ENCODE measurements at regions not wholly inside any gene's neighbourhood (a gene's known extent, or its start where the extent isn't known, plus 50 kb on each side); places are given as distances from the start of the nearest gene placed in this dataset.

DNA sequence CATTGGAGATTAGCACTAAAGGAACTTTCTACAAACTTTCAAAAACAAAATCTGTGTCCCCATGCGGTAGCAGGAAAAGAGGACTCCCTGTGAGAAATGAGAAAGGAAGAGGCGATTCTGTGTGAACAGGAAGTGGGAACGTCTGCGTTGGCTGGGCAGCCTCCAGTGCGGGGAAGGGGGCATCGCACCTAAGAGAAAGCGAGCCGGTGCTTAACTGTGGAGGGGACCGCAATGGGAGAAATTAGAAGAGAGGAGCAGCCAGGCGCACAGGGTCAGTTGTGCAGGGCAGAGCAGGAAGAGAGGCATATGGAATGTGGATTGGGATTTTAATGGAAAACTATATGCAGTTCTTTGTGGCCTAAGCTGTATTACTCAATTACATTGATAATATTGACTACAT lies 77.4 kb upstream of the DOCK9 start:
- ATAC-seq (ENCODE audit: low read depth in 2 of 2) (no peak), DNase-seq (peak in 1 of 3 donors; percentile 22)
- H3K27ac Mint-ChIP-seq, result peak overlapping the region; percentile 82 to 97 (median 93)
- H3K4me1 Mint-ChIP-seq, result peaks cover 30 to 83% (median 54%) of the 10 kb centered on the region in 4 donors
- H3K9me3 ChIP-seq (ENCODE audit: control insufficient read depth in 2 of 2, low read length in 2 of 2), result no peaks in the 10 kb centered on the region
- no peaks in the 10 kb centered on the region for H3K36me3 Mint-ChIP-seq
- H3K27me3 ChIP-seq (ENCODE audit: control insufficient read depth, insufficient read depth, low read length), result no peaks in the 10 kb centered on the region
- no peaks in the 10 kb centered on the region for H3K36me3 ChIP-seq (ENCODE audit: control insufficient read depth, insufficient read depth, low read length)
- peak overlapping the region; percentile 52 to 80 (median 64) for H3K4me3 Mint-ChIP-seq
- H3K4me1 ChIP-seq (ENCODE audit: control insufficient read depth, insufficient read depth, low read length, poor library complexity, severe bottlenecking), result peaks cover 55% of the 10 kb centered on the region
- no peaks in the 10 kb centered on the region for H3K9me3 Mint-ChIP-seq
- no peaks in the 10 kb centered on the region for H3K27me3 Mint-ChIP-seq
- H3K4me3 ChIP-seq (ENCODE audit: low read depth, low read length), result peak overlapping the region; percentile 31
- no peak overlapping the region for H3K27ac ChIP-seq (ENCODE audit: insufficient read depth, low read length, poor library complexity, severe bottlenecking)

DNA sequence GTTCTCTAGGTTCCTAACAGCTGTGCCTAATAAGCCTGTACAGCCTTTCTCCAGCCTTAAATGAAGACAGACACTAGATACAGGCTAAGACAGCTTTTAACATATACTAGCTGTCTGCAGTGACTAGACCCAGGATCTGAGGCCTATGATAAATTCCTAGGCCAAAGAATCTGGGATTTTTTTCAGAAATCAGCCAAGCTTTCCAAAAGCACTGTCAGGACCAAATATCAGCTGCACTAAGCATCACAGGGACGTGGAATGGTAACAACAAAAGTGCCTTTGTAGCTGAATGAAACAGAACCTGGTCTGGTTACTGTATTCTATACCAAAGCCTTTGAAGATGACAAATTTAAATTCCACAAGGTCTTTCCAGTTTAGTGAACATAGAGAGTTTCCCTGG lies 77.9 kb upstream of the DOCK9 start:
- Histone ChIP-seq H3K4me3 (ENCODE audit: low read depth, low read length) (peak overlapping the region; percentile 31), H3K4me1 (ENCODE audit: control insufficient read depth, insufficient read depth, low read length, poor library complexity, severe bottlenecking) (peaks cover 50% of the 10 kb centered on the region), H3K9me3 (ENCODE audit: control insufficient read depth in 2 of 2, low read length in 2 of 2) (no peaks in the 10 kb centered on the region), H3K27me3 (ENCODE audit: control insufficient read depth, insufficient read depth, low read length) (no peaks in the 10 kb centered on the region), H3K36me3 (ENCODE audit: control insufficient read depth, insufficient read depth, low read length) (no peaks in the 10 kb centered on the region), H3K27ac (ENCODE audit: insufficient read depth, low read length, poor library complexity, severe bottlenecking) (no peak overlapping the region)
- H3K27ac Mint-ChIP-seq, result peak overlapping the region in 1 of 3 donors; percentile 82
- DNase-seq, result no peak
- peaks cover 30 to 80% (median 52%) of the 10 kb centered on the region in 4 donors for H3K4me1 Mint-ChIP-seq
- H3K9me3 Mint-ChIP-seq, result no peaks in the 10 kb centered on the region
- H3K27me3 Mint-ChIP-seq, result no peaks in the 10 kb centered on the region
- ATAC-seq (ENCODE audit: low read depth in 2 of 2), result no peak
- no peaks in the 10 kb centered on the region for H3K36me3 Mint-ChIP-seq
- H3K4me3 Mint-ChIP-seq, result no peak overlapping the region

DNA sequence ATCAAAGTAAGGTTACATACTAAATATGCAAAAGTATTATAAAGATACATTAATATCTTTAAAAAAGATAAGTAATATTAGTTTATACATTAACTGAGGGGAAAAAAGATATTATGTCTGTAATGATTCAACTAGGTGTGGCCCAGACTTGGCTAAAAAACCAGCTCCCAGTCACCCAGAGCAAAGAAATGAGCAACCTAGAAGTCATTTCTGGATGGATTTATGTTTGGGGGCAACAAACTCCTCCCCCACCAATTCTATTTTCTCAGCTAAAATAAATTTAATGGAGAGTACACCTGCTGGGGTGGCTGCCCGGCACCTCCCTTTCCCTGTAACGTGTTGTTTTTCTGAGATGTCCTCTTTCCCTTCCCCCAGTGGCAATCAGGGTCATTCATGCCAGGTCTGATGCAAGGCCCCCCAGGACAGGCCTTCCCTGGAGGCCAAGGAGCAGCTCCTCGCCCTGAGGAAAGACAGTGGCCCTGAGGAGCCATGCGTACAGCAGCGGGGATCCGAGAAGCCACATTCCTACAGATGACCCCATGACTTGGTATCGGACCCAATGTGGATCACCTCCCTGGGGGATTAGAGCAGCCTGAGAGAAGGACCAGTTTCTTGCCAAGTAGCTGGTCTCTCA lies 78.6 kb upstream of the DOCK9 start:
- H3K27ac Mint-ChIP-seq, result peak overlapping the region in 2 of 3 donors; percentile 11 to 71

DNA sequence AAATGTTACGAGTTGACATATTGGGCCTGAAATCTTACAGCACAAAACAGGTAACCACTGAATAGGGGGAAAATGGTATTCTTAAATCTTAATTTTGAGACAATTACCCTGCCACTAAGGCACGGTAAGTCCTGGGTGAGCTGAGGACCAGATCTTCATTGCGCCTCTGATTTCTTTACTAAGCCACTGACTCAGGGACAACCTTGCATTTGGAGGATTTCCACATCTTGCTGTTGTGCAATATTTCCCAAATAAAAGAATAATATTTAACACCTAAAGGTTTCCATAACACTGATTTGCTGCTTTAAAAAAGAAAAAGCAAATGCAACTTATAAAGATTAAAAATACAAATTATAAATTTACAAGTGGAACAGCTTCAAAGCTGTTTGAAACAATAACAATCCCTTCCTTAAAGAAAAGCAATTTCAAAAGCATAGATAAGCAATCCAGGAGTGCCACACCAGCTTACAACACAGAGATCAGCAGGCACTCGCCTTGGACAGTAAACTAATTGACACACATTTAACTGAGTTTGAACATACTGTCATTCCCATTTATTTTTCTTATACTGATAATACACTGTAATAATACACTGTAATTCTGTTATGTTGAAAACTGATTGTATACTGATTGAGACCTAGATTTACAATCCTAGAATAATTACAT lies 79.6 kb upstream of the DOCK9 start:
- ATAC-seq (ENCODE audit: low read depth in 2 of 2) (no peak), DNase-seq (no peak)
- Mint-ChIP-seq H3K27ac (peak overlapping the region; percentile 11 to 71 (median 21)), H3K4me3 (no peak overlapping the region), H3K9me3 (no peaks in the 10 kb centered on the region), H3K36me3 (peaks cover 3% of the 10 kb centered on the region), H3K4me1 (peaks cover 20 to 77% (median 45%) of the 10 kb centered on the region in 4 donors), H3K27me3 (no peaks in the 10 kb centered on the region)
- Histone ChIP-seq H3K27me3 (ENCODE audit: control insufficient read depth, insufficient read depth, low read length) (no peaks in the 10 kb centered on the region), H3K27ac (ENCODE audit: insufficient read depth, low read length, poor library complexity, severe bottlenecking) (no peak overlapping the region), H3K4me3 (ENCODE audit: low read depth, low read length) (no peak overlapping the region), H3K9me3 (ENCODE audit: control insufficient read depth in 2 of 2, low read length in 2 of 2) (no peaks in the 10 kb centered on the region), H3K4me1 (ENCODE audit: control insufficient read depth, insufficient read depth, low read length, poor library complexity, severe bottlenecking) (peaks cover 33% of the 10 kb centered on the region), H3K36me3 (ENCODE audit: control insufficient read depth, insufficient read depth, low read length) (no peaks in the 10 kb centered on the region)

More for the DNA sequence above, 78.6 kb upstream of the DOCK9 start:
- Mint-ChIP-seq H3K36me3 (no peaks in the 10 kb centered on the region), H3K4me3 (no peak overlapping the region), H3K4me1 (peaks cover 25 to 79% (median 50%) of the 10 kb centered on the region in 4 donors), H3K9me3 (no peaks in the 10 kb centered on the region), H3K27me3 (no peaks in the 10 kb centered on the region)
- no peak overlapping the region for H3K27ac ChIP-seq (ENCODE audit: insufficient read depth, low read length, poor library complexity, severe bottlenecking)
- no peaks in the 10 kb centered on the region for H3K36me3 ChIP-seq (ENCODE audit: control insufficient read depth, insufficient read depth, low read length)
- no peaks in the 10 kb centered on the region for H3K27me3 ChIP-seq (ENCODE audit: control insufficient read depth, insufficient read depth, low read length)
- no peaks in the 10 kb centered on the region for H3K9me3 ChIP-seq (ENCODE audit: control insufficient read depth in 2 of 2, low read length in 2 of 2)
- no peak for DNase-seq
- peaks cover 43% of the 10 kb centered on the region for H3K4me1 ChIP-seq (ENCODE audit: control insufficient read depth, insufficient read depth, low read length, poor library complexity, severe bottlenecking)
- no peak overlapping the region for H3K4me3 ChIP-seq (ENCODE audit: low read depth, low read length)
- ATAC-seq (ENCODE audit: low read depth in 2 of 2), result no peak

DNA sequence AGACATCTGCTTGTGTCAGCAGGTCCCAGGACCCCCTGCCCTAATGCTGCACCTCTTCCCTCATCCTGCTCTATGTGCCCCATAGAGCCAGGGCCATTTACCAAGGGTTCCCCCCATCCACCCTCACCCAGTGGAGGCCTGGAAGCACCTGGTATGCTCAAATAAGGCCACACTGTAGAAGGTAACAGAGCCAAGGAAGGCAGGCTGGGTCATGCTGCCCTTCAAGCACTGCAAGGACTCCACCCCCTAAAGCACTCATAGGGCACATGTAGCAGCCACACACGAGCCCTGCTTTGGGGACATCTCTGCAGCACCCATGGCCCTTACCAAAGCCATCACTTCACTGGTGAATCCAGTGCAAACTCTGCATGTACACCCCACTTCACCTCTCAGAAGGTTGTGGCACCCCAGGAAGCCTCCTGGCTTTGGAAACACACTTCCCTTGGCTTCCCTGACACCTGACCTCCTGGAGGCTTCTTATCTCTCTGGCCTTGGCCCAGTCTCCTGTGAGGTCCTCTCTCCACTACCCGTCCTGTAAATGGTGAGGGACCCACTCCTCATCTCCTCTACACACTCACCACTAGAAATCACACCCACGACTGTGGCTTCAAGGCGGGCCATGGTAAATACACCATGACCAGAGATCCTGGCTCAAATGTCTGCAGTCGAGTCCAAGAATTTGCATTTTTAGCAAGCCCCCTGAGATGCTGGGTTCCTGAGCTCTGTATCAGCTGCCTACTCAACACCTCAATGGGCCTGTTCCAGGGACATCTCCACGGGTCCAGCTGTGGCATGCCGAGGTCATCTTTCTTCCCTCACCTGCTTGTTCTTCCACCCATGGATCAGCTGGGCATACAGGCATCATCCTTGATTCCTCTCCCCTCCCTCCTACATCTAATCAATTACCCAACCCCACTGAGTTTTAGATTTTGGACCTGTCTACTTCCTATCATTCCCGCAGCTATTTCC lies 80.9 kb upstream of the DOCK9 start:
- ATAC-seq (ENCODE audit: low read depth in 2 of 2), result no peak
- Histone ChIP-seq H3K36me3 (ENCODE audit: control insufficient read depth, insufficient read depth, low read length) (no peaks in the 10 kb centered on the region), H3K9me3 (ENCODE audit: control insufficient read depth in 2 of 2, low read length in 2 of 2) (no peaks in the 10 kb centered on the region), H3K4me3 (ENCODE audit: low read depth, low read length) (no peak overlapping the region), H3K4me1 (ENCODE audit: control insufficient read depth, insufficient read depth, low read length, poor library complexity, severe bottlenecking) (peaks cover 21% of the 10 kb centered on the region), H3K27me3 (ENCODE audit: control insufficient read depth, insufficient read depth, low read length) (no peaks in the 10 kb centered on the region), H3K27ac (ENCODE audit: insufficient read depth, low read length, poor library complexity, severe bottlenecking) (no peak overlapping the region)
- Mint-ChIP-seq H3K4me1 (peaks cover 20 to 76% (median 43%) of the 10 kb centered on the region in 4 donors), H3K36me3 (peaks cover 6% of the 10 kb centered on the region), H3K4me3 (peak overlapping the region in 1 of 4 donors; percentile 9), H3K27ac (peak overlapping the region; percentile 45 to 63 (median 63)), H3K27me3 (no peaks in the 10 kb centered on the region), H3K9me3 (no peaks in the 10 kb centered on the region)
- no peak for DNase-seq

DNA sequence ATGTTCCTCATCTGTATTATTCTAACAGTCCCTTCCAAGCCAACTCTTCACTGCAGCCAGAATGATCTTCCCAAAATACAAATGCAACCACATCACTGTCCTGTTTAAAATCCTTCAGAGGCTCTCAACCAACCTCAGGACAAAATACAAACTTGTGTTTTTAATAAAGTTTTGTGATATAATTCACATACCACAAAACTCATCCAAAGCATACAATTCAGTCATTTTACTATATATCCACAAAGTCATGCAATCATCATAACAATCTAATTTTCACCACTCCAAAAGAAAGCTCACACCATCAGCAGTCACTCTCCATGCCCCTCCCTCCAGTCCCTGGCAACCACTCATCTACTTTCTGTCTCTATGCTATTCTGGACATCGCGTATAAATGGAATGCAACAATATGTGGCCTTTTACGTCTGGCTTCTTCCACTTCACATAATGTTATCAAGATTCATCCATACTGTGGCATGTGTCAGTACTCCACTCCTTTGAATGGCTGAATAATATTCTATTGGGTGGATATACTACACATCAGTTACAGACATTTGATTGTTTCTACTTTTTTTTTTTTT lies 81.7 kb upstream of the DOCK9 start:
- no peaks in the 10 kb centered on the region for H3K9me3 Mint-ChIP-seq
- ATAC-seq (ENCODE audit: low read depth in 2 of 2) (no peak), DNase-seq (no peak)
- Histone ChIP-seq H3K4me1 (ENCODE audit: control insufficient read depth, insufficient read depth, low read length, poor library complexity, severe bottlenecking) (peaks cover 13% of the 10 kb centered on the region), H3K27me3 (ENCODE audit: control insufficient read depth, insufficient read depth, low read length) (no peaks in the 10 kb centered on the region), H3K9me3 (ENCODE audit: control insufficient read depth in 2 of 2, low read length in 2 of 2) (no peaks in the 10 kb centered on the region), H3K27ac (ENCODE audit: insufficient read depth, low read length, poor library complexity, severe bottlenecking) (no peak overlapping the region), H3K4me3 (ENCODE audit: low read depth, low read length) (no peak overlapping the region), H3K36me3 (ENCODE audit: control insufficient read depth, insufficient read depth, low read length) (no peaks in the 10 kb centered on the region)
- H3K27ac Mint-ChIP-seq, result peak overlapping the region; percentile 26 to 63 (median 33)
- H3K4me3 Mint-ChIP-seq, result no peak overlapping the region
- H3K27me3 Mint-ChIP-seq, result no peaks in the 10 kb centered on the region
- peaks cover 25 to 73% (median 41%) of the 10 kb centered on the region in 4 donors for H3K4me1 Mint-ChIP-seq
- H3K36me3 Mint-ChIP-seq, result peaks cover 10% of the 10 kb centered on the region

DNA sequence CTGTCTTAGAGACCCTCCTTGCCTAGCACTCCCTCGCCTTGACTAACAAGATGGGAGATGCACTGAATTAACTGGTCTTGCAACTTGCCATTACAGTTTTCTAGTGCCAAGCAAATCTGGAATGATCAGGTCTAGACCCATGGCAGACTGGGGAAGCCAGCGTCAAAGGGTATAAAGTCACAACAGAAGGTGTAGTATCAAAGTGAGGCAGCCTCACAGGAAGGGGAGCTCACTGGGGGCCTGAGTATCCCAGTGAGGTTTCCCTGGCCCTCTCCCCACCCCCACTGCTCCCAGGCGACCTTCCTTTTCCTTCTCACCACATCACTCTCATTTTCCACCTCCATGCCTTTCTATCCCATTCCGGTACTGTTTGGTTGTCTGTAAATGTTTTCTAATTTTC lies 83.5 kb upstream of the DOCK9 start:
- Mint-ChIP-seq H3K36me3 (peaks cover 18% of the 10 kb centered on the region), H3K4me3 (no peak overlapping the region), H3K27ac (peak overlapping the region in 1 of 3 donors; percentile 22), H3K27me3 (no peaks in the 10 kb centered on the region), H3K9me3 (no peaks in the 10 kb centered on the region), H3K4me1 (peaks cover 35 to 80% (median 47%) of the 10 kb centered on the region in 4 donors)
- no peaks in the 10 kb centered on the region for H3K36me3 ChIP-seq (ENCODE audit: control insufficient read depth, insufficient read depth, low read length)
- H3K4me3 ChIP-seq (ENCODE audit: low read depth, low read length), result no peak overlapping the region
- H3K27me3 ChIP-seq (ENCODE audit: control insufficient read depth, insufficient read depth, low read length), result no peaks in the 10 kb centered on the region
- H3K9me3 ChIP-seq (ENCODE audit: control insufficient read depth in 2 of 2, low read length in 2 of 2), result no peaks in the 10 kb centered on the region
- ATAC-seq (ENCODE audit: low read depth in 2 of 2) (no peak), DNase-seq (no peak)
- H3K4me1 ChIP-seq (ENCODE audit: control insufficient read depth, insufficient read depth, low read length, poor library complexity, severe bottlenecking), result peaks cover 9% of the 10 kb centered on the region
- H3K27ac ChIP-seq (ENCODE audit: insufficient read depth, low read length, poor library complexity, severe bottlenecking), result no peak overlapping the region

Data from CD4-positive, CD25-positive, alpha-beta regulatory T cell (primary cell).